Activated naive CD4-positive, alpha-beta T cell (primary cell): ENCODE measurements at regions not wholly inside any gene's neighbourhood (a gene's known extent, or its start where the extent isn't known, plus 50 kb on each side); places are given as distances from the start of the nearest gene placed in this dataset.

ENCODE experiments used
- DNase-seq, 4 experiments: peaks; one replicate each; lab custom pipeline; 2025; lab: John Stamatoyannopoulos, UW

- no peak for DNase-seq
Measured at GRCh38 chr5:2803751-2804150, 52.3 kb upstream of the IRX2 start.

GRCh38 chr5:2802693-2803365 lies 51.4 kb upstream of the IRX2 start:
- no peak for DNase-seq

- DNase-seq, result no peak
Measured at GRCh38 chr5:2801577-2802525, 50.4 kb upstream of the IRX2 start.
